IMR-90 (cell line): ENCODE measurements at regions not wholly inside any gene's neighbourhood (a gene's known extent, or its start where the extent isn't known, plus 50 kb on each side); places are given as distances from the start of the nearest gene placed in this dataset.

ENCODE experiments used
- ATAC-seq: fragments of 200-7000 bp; cut with Tn5 transposase; 2 replicates; pipeline ENCODE4 v1.9.1; 2020; ENCODE audit warnings: low read depth, mild to moderate bottlenecking, moderate library complexity
- BruUV-seq: library from RNA; stranded (reverse); fragments of 400-500 nt; replicated peaks from 2 replicates; lab custom pipeline; 2021; lab: Mats Ljungman, UMichigan
- CTCF ChIA-PET: fragments of 300-600 bp; formaldehyde crosslinking; extraction: SDS; loops from one replicate; lab custom pipeline; 2021; ENCODE audit warnings: antibody characterized with exemption; lab: Yijun Ruan, JAX
- POLR2A ChIA-PET: fragments of 300-600 bp; sonication (Branson Sonifier 250); formaldehyde crosslinking; loops from one replicate; lab custom pipeline; 2022; ENCODE audit warnings: antibody characterized with exemption; ENCODE audit not compliant: unreplicated experiment; lab: Charles Lee
- DNase-seq: peaks from one replicate; pipeline ENCODE4 v3.0.0; 2013
- H2AFZ ChIP-seq: replicated peaks from 2 replicates; pipeline ENCODE3; 2013; ENCODE audit warnings: low read length, mild to moderate bottlenecking; ENCODE audit not compliant: poor library complexity
- H2AK5ac ChIP-seq: 2 replicates; pipeline ENCODE4 v1.6.1; 2013; ENCODE audit warnings: low read depth, low read length, inconsistent platforms
- H2AK9ac ChIP-seq: replicated peaks from 2 replicates; pipeline ENCODE3; 2013; ENCODE audit warnings: mild to moderate bottlenecking, low read depth, low read length, moderate library complexity; ENCODE audit not compliant: poor library complexity
- H2BK120ac ChIP-seq: 2 replicates; pipeline ENCODE4 v1.6.1; 2013; ENCODE audit warnings: low read depth, low read length, inconsistent platforms
- H2BK15ac ChIP-seq: 3 replicates; pipeline ENCODE4 v1.6.1; 2013; ENCODE audit warnings: low read depth, low read length, inconsistent platforms
- H2BK20ac ChIP-seq: 2 replicates; pipeline ENCODE4 v1.6.1; 2013; ENCODE audit warnings: low read depth, mild to moderate bottlenecking, inconsistent platforms, low read length, moderate library complexity
- H2BK5ac ChIP-seq: 2 replicates; pipeline ENCODE4 v1.6.1; 2013; ENCODE audit warnings: mild to moderate bottlenecking, low read depth, low read length, inconsistent platforms; ENCODE audit not compliant: poor library complexity, severe bottlenecking
- H3K14ac ChIP-seq: replicated peaks from 2 replicates; pipeline ENCODE4 v1.6.1; 2013; ENCODE audit warnings: low read depth, low read length, inconsistent platforms
- H3K18ac ChIP-seq: 2 replicates; pipeline ENCODE4 v1.6.1; 2013; ENCODE audit warnings: low read depth, low read length, control low read depth
- H3K23ac ChIP-seq: 2 replicates; pipeline ENCODE4 v1.6.1; 2013; ENCODE audit warnings: low read depth, low read length, inconsistent platforms
- H3K27ac ChIP-seq: 2 replicates; pipeline ENCODE4 v1.5.1; 2013; ENCODE audit warnings: mild to moderate bottlenecking, control low read depth, low read length; ENCODE audit not compliant: insufficient read depth
- H3K27me3 ChIP-seq: 2 replicates; pipeline ENCODE4 v1.6.1; 2013; ENCODE audit warnings: low read length; ENCODE audit not compliant: control insufficient read depth, insufficient read depth
- H3K36me3 ChIP-seq: 2 replicates; pipeline ENCODE4 v1.6.1; 2013; ENCODE audit warnings: low read length, mixed read lengths; ENCODE audit not compliant: control insufficient read depth, insufficient read depth
- H3K4ac ChIP-seq: 2 replicates; pipeline ENCODE4 v1.6.1; 2013; ENCODE audit warnings: low read depth, low read length, inconsistent platforms
- H3K4me1 ChIP-seq: 2 replicates; pipeline ENCODE4 v1.6.1; 2013; ENCODE audit warnings: low read length, mixed read lengths; ENCODE audit not compliant: control insufficient read depth, insufficient read depth
- H3K4me2 ChIP-seq: 2 replicates; pipeline ENCODE4 v1.6.1; 2013; ENCODE audit warnings: low read depth, mild to moderate bottlenecking, control low read depth, low read length, moderate library complexity
- H3K4me3 ChIP-seq: 2 replicates; pipeline ENCODE4 v1.5.1; 2013; ENCODE audit warnings: low read depth, mild to moderate bottlenecking, control low read depth, low read length, moderate library complexity; ENCODE audit not compliant: insufficient read depth
- H3K56ac ChIP-seq: 2 replicates; pipeline ENCODE4 v1.6.1; 2013; ENCODE audit warnings: low read length, inconsistent platforms; ENCODE audit not compliant: insufficient read depth; ENCODE audit errors: extremely low read depth
- H3K79me1 ChIP-seq, 2 experiments: 2 replicates each; pipeline ENCODE4 v1.6.1; 2013; ENCODE audit warnings: low read length in 2 of 2, inconsistent platforms in 1 of 2, low read depth in 1 of 2
- H3K9ac ChIP-seq: 2 replicates; pipeline ENCODE4 v1.6.1; 2013; ENCODE audit warnings: low read depth, low read length, control low read depth
- H3K9me1 ChIP-seq: 2 replicates; pipeline ENCODE4 v1.6.1; 2013; ENCODE audit warnings: low read length, inconsistent platforms; ENCODE audit not compliant: insufficient read depth
- H3K9me3 ChIP-seq: 2 replicates; pipeline ENCODE4 v1.6.1; 2013; ENCODE audit warnings: low read length; ENCODE audit not compliant: control insufficient read depth, insufficient read depth
- H4K20me1 ChIP-seq: 2 replicates; pipeline ENCODE4 v1.6.1; 2013; ENCODE audit warnings: low read length, inconsistent platforms; ENCODE audit not compliant: insufficient read depth
- H4K5ac ChIP-seq: 2 replicates; pipeline ENCODE4 v1.6.1; 2013; ENCODE audit warnings: mild to moderate bottlenecking, low read depth, low read length, control low read depth
- H4K8ac ChIP-seq, 2 experiments: 2 replicates each; pipeline ENCODE4 v1.6.1; 2013; ENCODE audit warnings: low read depth in 2 of 2, low read length in 2 of 2, control low read depth in 1 of 2, inconsistent platforms in 1 of 2
- H4K91ac ChIP-seq: 2 replicates; pipeline ENCODE4 v1.6.1; 2013; ENCODE audit warnings: low read depth, low read length, inconsistent platforms; ENCODE audit not compliant: insufficient read depth
- BHLHE40 ChIP-seq: fragments of 150-350 bp; IDR thresholded peaks from 2 replicates; pipeline ENCODE4 v1.6.1; 2016; ENCODE audit warnings: mild to moderate bottlenecking, low read depth, low read length
- CEBPB ChIP-seq: IDR thresholded peaks from 2 replicates; pipeline ENCODE4 v1.6.1; 2012; ENCODE audit warnings: low read depth, low read length, improper control_type of control experiment
- CHD1 ChIP-seq: IDR thresholded peaks from 2 replicates; pipeline ENCODE4 v1.6.1; 2012; ENCODE audit warnings: low read depth, low read length, improper control_type of control experiment
- FOS ChIP-seq: fragments of 150-350 bp; IDR thresholded peaks from 2 replicates; pipeline ENCODE4 v1.6.1; 2016; ENCODE audit warnings: low read depth, low read length
- MAFK ChIP-seq: IDR thresholded peaks from 2 replicates; pipeline ENCODE4 v1.6.1; 2012; ENCODE audit warnings: low read depth, low read length, improper control_type of control experiment
- MAZ ChIP-seq: IDR thresholded peaks from 2 replicates; pipeline ENCODE4 v1.6.1; 2012; ENCODE audit warnings: low read depth, mild to moderate bottlenecking, low read length, improper control_type of control experiment, moderate library complexity, borderline replicate concordance
- NFE2L2 ChIP-seq: fragments of 150-350 bp; IDR thresholded peaks from 2 replicates; pipeline ENCODE4 v1.6.1; 2016; ENCODE audit warnings: low read depth, mild to moderate bottlenecking, low read length
- POLR2A ChIP-seq: IDR thresholded peaks from 2 replicates; pipeline ENCODE4 v1.6.1; 2012; ENCODE audit warnings: mild to moderate bottlenecking, low read depth, low read length
- RAD21 ChIP-seq: IDR thresholded peaks from 2 replicates; pipeline ENCODE4 v1.6.1; 2012; ENCODE audit warnings: low read length, improper control_type of control experiment
- RCOR1 ChIP-seq: IDR thresholded peaks from 2 replicates; pipeline ENCODE4 v1.6.1; 2012; ENCODE audit warnings: mild to moderate bottlenecking, low read length, improper control_type of control experiment; ENCODE audit not compliant: insufficient replicate concordance
- RFX5 ChIP-seq: IDR thresholded peaks from 2 replicates; pipeline ENCODE4 v1.8.0; 2012; ENCODE audit warnings: low read depth, mild to moderate bottlenecking, low read length, moderate library complexity
- SMC3 ChIP-seq: fragments of 150-350 bp; IDR thresholded peaks from 2 replicates; pipeline ENCODE4 v1.6.1; 2016; ENCODE audit warnings: low read depth, mild to moderate bottlenecking, antibody characterized with exemption, low read length, moderate library complexity
- WGBS, 2 experiments: methylation state at CpG; one replicate each; pipeline versions ENCODE4 v1.1.5 to v1.1.7; 2013; ENCODE audit warnings: missing lambda C conversion rate in 2 of 2; ENCODE audit not compliant: insufficient read length in 1 of 2; ENCODE audit errors: extremely low coverage in 2 of 2; 5-methylcytosine and 5-hydroxymethylcytosine counted together
- dilution Hi-C: fragments of 300-500 bp; cut with HindIII; formaldehyde crosslinking; loops from one replicate; pipeline ENCODE4 v1.14.3; 2018; ENCODE audit warnings: low sequenced_read_pairs; ENCODE audit not compliant: unreplicated experiment
- in situ Hi-C: fragments of 300-500 bp; cut with MboI; formaldehyde crosslinking; loops from 3 replicates; pipeline ENCODE4 v1.14.3; 2019; ENCODE audit warnings: low sequenced_read_pairs, inconsistent platforms, mixed read lengths
- intact Hi-C: fragments of 100-400 bp; cut with micrococcal nuclease; formaldehyde crosslinking; loops from 2 replicates; pipeline ENCODE4 v1.10.0; 2022
- TF ChIP-seq, protein P1 (sequence below): fragments of 150-350 bp; IDR thresholded peaks from 2 replicates; pipeline ENCODE4 v1.6.1; 2016; ENCODE audit warnings: low read depth, mild to moderate bottlenecking, low read length, moderate library complexity, borderline replicate concordance
- TF ChIP-seq, protein P2 (sequence below): conservative IDR thresholded peaks from 2 replicates; pipeline ENCODE4 v1.5.1; 2012; ENCODE audit warnings: mild to moderate bottlenecking, low read depth, low read length, improper control_type of control experiment

DNA sequence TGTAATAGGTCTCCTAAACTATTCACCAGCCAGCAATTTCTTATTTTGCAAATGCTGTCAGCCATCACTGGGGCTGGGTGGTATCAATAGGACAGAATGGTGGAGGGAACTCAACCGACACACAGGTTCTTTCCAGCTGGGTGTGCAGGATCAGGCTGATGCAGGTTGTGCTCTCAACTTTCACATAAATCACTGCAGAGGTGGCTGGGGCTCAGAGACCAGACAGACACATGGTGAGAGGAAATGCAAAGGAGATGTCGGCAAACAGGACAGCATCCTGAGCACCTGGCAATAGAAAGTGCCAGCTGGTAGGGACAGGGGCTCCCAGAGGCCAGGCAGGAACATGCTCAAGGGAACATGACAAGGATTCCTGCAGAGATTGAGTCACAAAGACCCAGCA is 254.9 kb downstream of the SOD2 start:
- intact Hi-C loops: no loop called here
- no CpG with 5 or more reads among the region's 2 CpGs for WGBS, 2 experiments
- Histone ChIP-seq H3K56ac (no peak overlapping the region), H3K4me2 (no peak overlapping the region), H3K9ac (no peak overlapping the region), H4K91ac (no peak overlapping the region), H3K14ac (no peak overlapping the region), H4K20me1 (no peaks in the 10 kb centered on the region), H3K23ac (no peak overlapping the region), H3K4me1 (no peaks in the 10 kb centered on the region), H2AK5ac (no peak overlapping the region), H2AK9ac (no peak overlapping the region), H3K9me1 (no peaks in the 10 kb centered on the region), H3K9me3 (peaks cover 16% of the 10 kb centered on the region), H3K4me3 (no peak overlapping the region), H2BK20ac (no peak overlapping the region), H4K8ac (no peak overlapping the region), H2BK120ac (no peak overlapping the region), H2BK15ac (no peak overlapping the region), H4K5ac (no peak overlapping the region), H3K27ac (no peak overlapping the region), H3K4ac (no peak overlapping the region), H3K36me3 (no peaks in the 10 kb centered on the region), H2BK5ac (no peak overlapping the region), H2AFZ (no peak overlapping the region), H3K79me1 (no peaks in the 10 kb centered on the region), H3K27me3 (no peaks in the 10 kb centered on the region), H3K18ac (no peak overlapping the region)
- ChIA-PET POLR2A (no interaction called here), CTCF (no interaction called here)
- TF ChIP-seq FOS (no peak), MAFK (no peak), RAD21 (no peak), CHD1 (no peak), RFX5 (no peak), BHLHE40 (no peak), RCOR1 (no peak), POLR2A (no peak), CEBPB (no peak), SMC3 (no peak), MAZ (no peak), NFE2L2 (no peak)
- TF ChIP-seq, protein P1, sequence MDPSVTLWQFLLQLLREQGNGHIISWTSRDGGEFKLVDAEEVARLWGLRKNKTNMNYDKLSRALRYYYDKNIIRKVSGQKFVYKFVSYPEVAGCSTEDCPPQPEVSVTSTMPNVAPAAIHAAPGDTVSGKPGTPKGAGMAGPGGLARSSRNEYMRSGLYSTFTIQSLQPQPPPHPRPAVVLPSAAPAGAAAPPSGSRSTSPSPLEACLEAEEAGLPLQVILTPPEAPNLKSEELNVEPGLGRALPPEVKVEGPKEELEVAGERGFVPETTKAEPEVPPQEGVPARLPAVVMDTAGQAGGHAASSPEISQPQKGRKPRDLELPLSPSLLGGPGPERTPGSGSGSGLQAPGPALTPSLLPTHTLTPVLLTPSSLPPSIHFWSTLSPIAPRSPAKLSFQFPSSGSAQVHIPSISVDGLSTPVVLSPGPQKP: no peak
- TF ChIP-seq, protein P2, sequence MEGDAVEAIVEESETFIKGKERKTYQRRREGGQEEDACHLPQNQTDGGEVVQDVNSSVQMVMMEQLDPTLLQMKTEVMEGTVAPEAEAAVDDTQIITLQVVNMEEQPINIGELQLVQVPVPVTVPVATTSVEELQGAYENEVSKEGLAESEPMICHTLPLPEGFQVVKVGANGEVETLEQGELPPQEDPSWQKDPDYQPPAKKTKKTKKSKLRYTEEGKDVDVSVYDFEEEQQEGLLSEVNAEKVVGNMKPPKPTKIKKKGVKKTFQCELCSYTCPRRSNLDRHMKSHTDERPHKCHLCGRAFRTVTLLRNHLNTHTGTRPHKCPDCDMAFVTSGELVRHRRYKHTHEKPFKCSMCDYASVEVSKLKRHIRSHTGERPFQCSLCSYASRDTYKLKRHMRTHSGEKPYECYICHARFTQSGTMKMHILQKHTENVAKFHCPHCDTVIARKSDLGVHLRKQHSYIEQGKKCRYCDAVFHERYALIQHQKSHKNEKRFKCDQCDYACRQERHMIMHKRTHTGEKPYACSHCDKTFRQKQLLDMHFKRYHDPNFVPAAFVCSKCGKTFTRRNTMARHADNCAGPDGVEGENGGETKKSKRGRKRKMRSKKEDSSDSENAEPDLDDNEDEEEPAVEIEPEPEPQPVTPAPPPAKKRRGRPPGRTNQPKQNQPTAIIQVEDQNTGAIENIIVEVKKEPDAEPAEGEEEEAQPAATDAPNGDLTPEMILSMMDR: no peak
- BruUV-seq: no TSS peak
- dilution Hi-C loops: no loop called here
- in situ Hi-C loops: no loop called here
- DNase-seq (no peak), ATAC-seq (no peak)
